ENCODE measurements at regions not wholly inside any gene's neighbourhood (a gene's known extent, or its start where the extent isn't known, plus 50 kb on each side); places are given as distances from the start of the nearest gene placed in this dataset.

GRCh38 chr2:4882941-4883340 is 809.2 kb upstream of the SOX11 start:
- TF ChIP-seq EZH2 (IDR thresholded peaks at IDR 0.05) = no peak
- TF ChIP-seq POLR2AphosphoS5 (IDR thresholded peaks at IDR 0.05; ENCODE audit: borderline replicate concordance, low read depth, low read length) = no peak
- TF ChIP-seq FOXP2 (optimal IDR thresholded peaks at IDR 0.05; ENCODE audit: control extremely low read depth, extremely low read length, insufficient read depth) = no peak
